Stomach (tissue), 4 donors: ENCODE measurements at regions not wholly inside any gene's neighbourhood (a gene's known extent, or its start where the extent isn't known, plus 50 kb on each side); places are given as distances from the start of the nearest gene placed in this dataset.

Experiments
- EP300 ChIP-seq: sonication (generic); formaldehyde crosslinking; IDR thresholded peaks from one replicate; pipeline ENCODE4 v1.6.1; 2017; ENCODE audit warnings: antibody characterized with exemption
- TF ChIP-seq, protein P1 (sequence below), 7 experiments: fragments of 450-650 bp in 4 of 7; fragments of 200-600 bp in 3 of 7; sonication (generic) in 3 of 7; IDR thresholded peaks; one replicate each; pipeline ENCODE4 v1.5.1; 2016 to 2019; ENCODE audit warnings: antibody characterized with exemption in 7 of 7, control low read depth in 2 of 7, mild to moderate bottlenecking in 1 of 7

DNA sequence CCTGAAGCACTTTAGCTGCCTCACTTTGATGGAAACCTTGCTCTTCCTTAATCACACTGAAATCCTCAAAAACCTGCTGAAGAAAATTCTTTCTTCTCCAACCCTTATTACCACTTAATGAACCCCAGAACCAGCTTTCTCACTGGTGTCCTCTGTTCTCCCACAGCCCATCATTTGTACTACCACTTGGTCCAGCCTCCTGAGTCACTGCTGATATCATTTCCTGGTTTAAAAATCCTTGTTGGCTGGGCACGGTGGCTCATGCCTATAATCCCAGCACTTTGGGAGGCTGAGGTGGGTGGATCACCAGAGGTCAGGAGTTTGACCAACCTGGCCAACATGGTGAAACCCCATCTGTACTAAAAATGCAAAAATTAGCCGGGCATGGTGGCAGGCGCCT, 418.6 kb upstream of the KCNMB2 start:
- TF ChIP-seq, protein P1, sequence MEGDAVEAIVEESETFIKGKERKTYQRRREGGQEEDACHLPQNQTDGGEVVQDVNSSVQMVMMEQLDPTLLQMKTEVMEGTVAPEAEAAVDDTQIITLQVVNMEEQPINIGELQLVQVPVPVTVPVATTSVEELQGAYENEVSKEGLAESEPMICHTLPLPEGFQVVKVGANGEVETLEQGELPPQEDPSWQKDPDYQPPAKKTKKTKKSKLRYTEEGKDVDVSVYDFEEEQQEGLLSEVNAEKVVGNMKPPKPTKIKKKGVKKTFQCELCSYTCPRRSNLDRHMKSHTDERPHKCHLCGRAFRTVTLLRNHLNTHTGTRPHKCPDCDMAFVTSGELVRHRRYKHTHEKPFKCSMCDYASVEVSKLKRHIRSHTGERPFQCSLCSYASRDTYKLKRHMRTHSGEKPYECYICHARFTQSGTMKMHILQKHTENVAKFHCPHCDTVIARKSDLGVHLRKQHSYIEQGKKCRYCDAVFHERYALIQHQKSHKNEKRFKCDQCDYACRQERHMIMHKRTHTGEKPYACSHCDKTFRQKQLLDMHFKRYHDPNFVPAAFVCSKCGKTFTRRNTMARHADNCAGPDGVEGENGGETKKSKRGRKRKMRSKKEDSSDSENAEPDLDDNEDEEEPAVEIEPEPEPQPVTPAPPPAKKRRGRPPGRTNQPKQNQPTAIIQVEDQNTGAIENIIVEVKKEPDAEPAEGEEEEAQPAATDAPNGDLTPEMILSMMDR (IDR thresholded peaks at IDR 0.05), result no peak
- TF ChIP-seq EP300, result no peak
